OCI-LY7 (cell line): ENCODE measurements at regions not wholly inside any gene's neighbourhood (a gene's known extent, or its start where the extent isn't known, plus 50 kb on each side); places are given as distances from the start of the nearest gene placed in this dataset.

ENCODE experiments used
- BruUV-seq: library from RNA; stranded (reverse); fragments of 400-500 nt; replicated peaks from 2 replicates; lab custom pipeline; 2021; lab: Mats Ljungman, UMichigan
- CTCF ChIA-PET: fragments of 300-600 bp; sonication (Branson Sonifier 250); formaldehyde crosslinking; loops from one replicate; lab custom pipeline; 2022; ENCODE audit warnings: antibody characterized with exemption; ENCODE audit not compliant: unreplicated experiment; lab: Charles Lee
- POLR2A ChIA-PET: fragments of 300-600 bp; sonication (Branson Sonifier 250); formaldehyde crosslinking; loops from one replicate; lab custom pipeline; 2022; ENCODE audit warnings: antibody characterized with exemption; lab: Charles Lee
- DNase-seq: peaks from one replicate; pipeline ENCODE4 v3.0.0-alpha.2; 2015; ENCODE audit warnings: low spot score
- H2AFZ ChIP-seq: fragments of 200-600 bp; sonication (generic), shearing (Covaris generic); 2 replicates; pipeline ENCODE4 v1.6.1; 2014; ENCODE audit warnings: mild to moderate bottlenecking, antibody characterized with exemption, low read length, moderate library complexity
- H3K27ac ChIP-seq: fragments of 200-600 bp; sonication (generic); 2 replicates; pipeline ENCODE4 v1.5.1; 2014; ENCODE audit warnings: mixed run types, low read depth, mild to moderate bottlenecking, moderate library complexity, low read length, inconsistent platforms; ENCODE audit not compliant: poor library complexity, severe bottlenecking
- H3K36me3 ChIP-seq: fragments of 200-600 bp; sonication (generic); 2 replicates; pipeline ENCODE4 v1.6.1; 2014; ENCODE audit warnings: mild to moderate bottlenecking, antibody characterized with exemption, low read length, moderate library complexity, mixed read lengths; ENCODE audit not compliant: insufficient read depth
- H3K4me1 ChIP-seq: fragments of 200-600 bp; sonication (generic); 2 replicates; pipeline ENCODE4 v1.5.1; 2014; ENCODE audit warnings: mild to moderate bottlenecking, low read length; ENCODE audit not compliant: insufficient read depth, poor library complexity, severe bottlenecking
- H3K4me2 ChIP-seq: fragments of 200-600 bp; sonication (generic); 2 replicates; pipeline ENCODE4 v1.6.1; 2014; ENCODE audit warnings: mild to moderate bottlenecking, low read length
- H3K4me3 ChIP-seq: fragments of 200-600 bp; sonication (generic); 2 replicates; pipeline ENCODE4 v1.5.1; 2014; ENCODE audit warnings: mild to moderate bottlenecking, low read depth, low read length; ENCODE audit not compliant: poor library complexity, severe bottlenecking
- H3K79me2 ChIP-seq: fragments of 200-600 bp; sonication (generic); 2 replicates; pipeline ENCODE4 v1.6.1; 2016; ENCODE audit warnings: low read depth, mild to moderate bottlenecking, low read length, moderate library complexity, mixed read lengths; ENCODE audit not compliant: insufficient read depth
- H3K9me2 ChIP-seq: fragments of 200-600 bp; sonication (generic); 2 replicates; pipeline ENCODE4 v1.6.1; 2016; ENCODE audit warnings: mild to moderate bottlenecking, low read length, mixed read lengths; ENCODE audit not compliant: insufficient read depth
- H3K9me3 ChIP-seq: fragments of 200-600 bp; sonication (generic); 2 replicates; pipeline ENCODE4 v1.6.1; 2014; ENCODE audit warnings: mild to moderate bottlenecking, mixed run types, low read length, mixed read lengths
- H4K20me1 ChIP-seq: fragments of 200-600 bp; sonication (generic); 2 replicates; pipeline ENCODE4 v1.6.1; 2014; ENCODE audit warnings: mild to moderate bottlenecking, antibody characterized with exemption, low read length, moderate library complexity, mixed read lengths; ENCODE audit not compliant: insufficient read depth
- EZH2phosphoT487 ChIP-seq: fragments of 200-600 bp; sonication (generic); IDR thresholded peaks from 2 replicates; pipeline ENCODE4 v1.6.1; 2018; ENCODE audit warnings: low read depth, borderline replicate concordance, mild to moderate bottlenecking, mixed run types, antibody characterized with exemption, low read length, moderate library complexity, mixed read lengths
- intact Hi-C: fragments of 100-400 bp; cut with micrococcal nuclease; formaldehyde crosslinking; loops from one replicate; pipeline ENCODE4 v1.10.0; 2022; ENCODE audit not compliant: unreplicated experiment
- TF ChIP-seq, protein P1 (sequence below): fragments of 200-600 bp; sonication (generic); conservative IDR thresholded peaks from 2 replicates; pipeline ENCODE4 v1.5.1; 2014; ENCODE audit warnings: mild to moderate bottlenecking, antibody characterized with exemption, low read length, moderate library complexity, mixed read lengths

DNA sequence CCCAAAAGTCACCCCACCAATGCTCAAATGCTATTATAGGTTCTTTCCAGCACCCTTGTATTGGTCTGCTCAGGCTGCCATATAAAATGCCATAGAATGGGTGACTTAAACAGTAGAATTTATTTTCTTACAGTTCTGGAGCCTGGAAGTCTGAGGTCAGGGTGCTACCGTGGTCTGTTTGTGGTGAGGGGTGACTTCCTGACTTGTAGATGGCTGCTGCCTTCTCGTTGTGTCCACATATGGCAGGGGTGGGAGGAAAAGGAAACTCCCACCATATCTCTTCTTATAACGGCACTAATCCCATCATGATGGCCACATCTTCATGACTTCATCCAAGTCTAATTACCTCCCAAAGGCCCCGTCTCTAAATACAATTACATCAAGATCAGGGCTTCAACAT is 257.8 kb upstream of the TARS1 start:
- CTCF ChIA-PET, result no interaction called here
- Histone ChIP-seq H4K20me1 (no peaks in the 10 kb centered on the region), H3K9me3 (0 out of 2 replicates have a peak, but pooled peaks cover 5% of the 10 kb centered on the region), H3K4me2 (no peak overlapping the region), H3K36me3 (no peaks in the 10 kb centered on the region), H3K9me2 (no peaks in the 10 kb centered on the region), H3K4me1 (no peaks in the 10 kb centered on the region), H3K27ac (no peak overlapping the region), H3K79me2 (no peaks in the 10 kb centered on the region), H2AFZ (peak overlapping the region; percentile 66; the same call in 1 of the 2 replicates), H3K4me3 (no peak overlapping the region)
- TF ChIP-seq, protein P1, sequence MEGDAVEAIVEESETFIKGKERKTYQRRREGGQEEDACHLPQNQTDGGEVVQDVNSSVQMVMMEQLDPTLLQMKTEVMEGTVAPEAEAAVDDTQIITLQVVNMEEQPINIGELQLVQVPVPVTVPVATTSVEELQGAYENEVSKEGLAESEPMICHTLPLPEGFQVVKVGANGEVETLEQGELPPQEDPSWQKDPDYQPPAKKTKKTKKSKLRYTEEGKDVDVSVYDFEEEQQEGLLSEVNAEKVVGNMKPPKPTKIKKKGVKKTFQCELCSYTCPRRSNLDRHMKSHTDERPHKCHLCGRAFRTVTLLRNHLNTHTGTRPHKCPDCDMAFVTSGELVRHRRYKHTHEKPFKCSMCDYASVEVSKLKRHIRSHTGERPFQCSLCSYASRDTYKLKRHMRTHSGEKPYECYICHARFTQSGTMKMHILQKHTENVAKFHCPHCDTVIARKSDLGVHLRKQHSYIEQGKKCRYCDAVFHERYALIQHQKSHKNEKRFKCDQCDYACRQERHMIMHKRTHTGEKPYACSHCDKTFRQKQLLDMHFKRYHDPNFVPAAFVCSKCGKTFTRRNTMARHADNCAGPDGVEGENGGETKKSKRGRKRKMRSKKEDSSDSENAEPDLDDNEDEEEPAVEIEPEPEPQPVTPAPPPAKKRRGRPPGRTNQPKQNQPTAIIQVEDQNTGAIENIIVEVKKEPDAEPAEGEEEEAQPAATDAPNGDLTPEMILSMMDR, result no peak
- TF ChIP-seq EZH2phosphoT487, result no peak
- BruUV-seq, result no TSS peak
- intact Hi-C loops, result no loop called here
- no peak for DNase-seq
- POLR2A ChIA-PET, result no interaction called here

DNA sequence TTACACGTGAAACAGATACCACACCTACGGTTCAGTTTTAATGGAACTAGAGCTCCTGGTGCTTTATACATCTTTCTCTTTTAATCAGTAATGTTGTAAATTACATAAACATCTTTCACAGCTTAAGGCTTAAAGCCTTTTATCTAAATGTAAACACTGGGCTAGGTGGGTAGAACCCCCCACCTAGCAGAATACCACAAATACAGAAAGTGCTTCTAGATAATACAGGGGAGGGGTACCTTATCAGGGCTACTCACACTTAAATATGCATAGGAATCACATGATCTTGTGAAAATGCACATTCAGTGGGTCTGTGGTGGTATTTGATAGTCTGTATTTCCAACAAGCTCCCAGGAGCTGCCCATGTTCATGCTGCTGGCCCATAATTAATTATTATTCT is 256.4 kb upstream of the TARS1 start:
- BruUV-seq, result no TSS peak
- no peak for DNase-seq
- H2AFZ ChIP-seq, result no peak overlapping the region
- TF ChIP-seq, protein P1, result no peak
- H3K36me3 ChIP-seq, result no peaks in the 10 kb centered on the region
- H3K79me2 ChIP-seq, result no peaks in the 10 kb centered on the region
- ChIA-PET POLR2A (no interaction called here), CTCF (no interaction called here)
- 0 out of 2 replicates have a peak, but pooled peaks cover 9% of the 10 kb centered on the region for H3K9me3 ChIP-seq
- no peaks in the 10 kb centered on the region for H3K4me1 ChIP-seq
- H4K20me1 ChIP-seq, result no peaks in the 10 kb centered on the region
- no peak overlapping the region for H3K27ac ChIP-seq
- no peaks in the 10 kb centered on the region for H3K9me2 ChIP-seq
- no peak overlapping the region for H3K4me3 ChIP-seq
- no peak overlapping the region for H3K4me2 ChIP-seq
- intact Hi-C loops, result no loop called here

DNA sequence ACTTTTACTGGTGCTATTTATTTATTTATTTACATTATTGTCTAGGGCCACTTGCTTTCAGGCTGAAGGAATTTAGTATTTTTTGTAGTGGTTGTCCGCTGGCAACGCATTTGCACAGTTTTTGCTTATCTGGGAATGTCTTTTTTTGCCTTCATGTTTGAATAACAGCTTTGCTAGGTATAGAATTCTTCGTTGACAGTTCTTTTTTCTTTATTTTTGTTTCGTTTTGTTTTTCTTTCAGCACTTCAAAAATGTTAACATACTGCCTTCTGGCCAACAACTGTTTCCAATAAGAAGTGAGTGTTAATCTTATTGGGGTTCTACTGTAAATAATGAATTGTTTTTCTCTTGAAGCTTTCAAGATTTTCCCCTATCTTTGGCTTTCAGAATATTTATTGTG is 252.7 kb upstream of the TARS1 start:
- intact Hi-C loops, result no loop called here
- H2AFZ ChIP-seq, result no peak overlapping the region
- CTCF ChIA-PET, result no interaction called here
- H3K27ac ChIP-seq, result no peak overlapping the region
- no peaks in the 10 kb centered on the region for H3K4me1 ChIP-seq
- H3K79me2 ChIP-seq, result no peaks in the 10 kb centered on the region
- DNase-seq, result no peak
- POLR2A ChIA-PET, result interaction anchor here (0.6 to 1.3 kb wide), 3 partner anchors 12 to 33 kb away, joined by 3 read pairs; no protein-coding TSS in a partner anchor
- H3K9me3 ChIP-seq, result peaks cover 6% of the 10 kb centered on the region; the same call in 1 of the 2 replicates
- TF ChIP-seq, protein P1, result no peak
- no peak for TF ChIP-seq EZH2phosphoT487
- no peaks in the 10 kb centered on the region for H3K9me2 ChIP-seq
- H3K36me3 ChIP-seq, result no peaks in the 10 kb centered on the region
- BruUV-seq, result no TSS peak
- no peaks in the 10 kb centered on the region for H4K20me1 ChIP-seq
- no peak overlapping the region for H3K4me3 ChIP-seq
- no peak overlapping the region for H3K4me2 ChIP-seq
